Right ventricle myocardium superior (tissue), 1 donor: ENCODE measurements at regions not wholly inside any gene's neighbourhood (a gene's known extent, or its start where the extent isn't known, plus 50 kb on each side); places are given as distances from the start of the nearest gene placed in this dataset.

Source experiments
- ATAC-seq: fragments of 200-7000 bp; cut with Tn5 transposase; one replicate; pipeline ENCODE4 v1.9.1; 2020; ENCODE audit warnings: mild to moderate bottlenecking; ENCODE audit not compliant: poor library complexity
- DNase-seq: peaks from one replicate; pipeline ENCODE4 v3.0.0-alpha.2; 2020
- intact Hi-C: fragments of 100-400 bp; cut with DNase I; formaldehyde crosslinking; loops from one replicate; pipeline ENCODE4 v1.11.2; 2022
- donor health status: DM: no; HTN: yes; CAD: no; lungs with severe emphysema.

GRCh38 chr2:166609183-166609959 is 115.3 kb upstream of the SCN7A start:
- DNase-seq, result no peak
- intact Hi-C loops, result no loop called here
- ATAC-seq, result no peak

GRCh38 chr2:166607880-166608279 is 113.8 kb upstream of the SCN7A start:
- DNase-seq (no peak), ATAC-seq (no peak)
- intact Hi-C loops, result no loop called here

- no peak for DNase-seq
- intact Hi-C loops, result no loop called here
- no peak for ATAC-seq
These were observed 99.4 kb upstream of the SCN7A start for GRCh38 chr2:166593403-166593802.

GRCh38 chr2:166592750-166593149 is 98.7 kb upstream of the SCN7A start:
- intact Hi-C loops, result no loop called here
- ATAC-seq (no peak), DNase-seq (no peak)

- intact Hi-C loops, result no loop called here
- DNase-seq (no peak), ATAC-seq (no peak)
These were observed 97.2 kb upstream of the SCN7A start for GRCh38 chr2:166591226-166591625.

GRCh38 chr2:166573391-166573790 is 79.3 kb upstream of the SCN7A start:
- intact Hi-C loops, result no loop called here
- no peak for ATAC-seq
- DNase-seq, result no peak

- intact Hi-C loops, result no loop called here
- DNase-seq (no peak), ATAC-seq (no peak)
These were observed 78.9 kb upstream of the SCN7A start for GRCh38 chr2:166572937-166573336.

GRCh38 chr2:166568409-166568808 is 74.4 kb upstream of the SCN7A start:
- intact Hi-C loops, result no loop called here
- ATAC-seq, result no peak

GRCh38 chr2:166565501-166565900 is 71.5 kb upstream of the SCN7A start:
- intact Hi-C loops, result no loop called here
- ATAC-seq (no peak), DNase-seq (no peak)

More at GRCh38 chr2:166568409-166568808, 74.4 kb upstream of the SCN7A start:
- no peak for DNase-seq

GRCh38 chr2:166563894-166564293 is 69.8 kb upstream of the SCN7A start:
- ATAC-seq (no peak), DNase-seq (no peak)
- intact Hi-C loops, result no loop called here

GRCh38 chr2:166560022-166560421 is 66.0 kb upstream of the SCN7A start:
- DNase-seq (no peak), ATAC-seq (no peak)
- intact Hi-C loops, result no loop called here

- no peak for ATAC-seq
- intact Hi-C loops, result no loop called here
- DNase-seq, result no peak
These were observed 56.9 kb upstream of the SCN7A start for GRCh38 chr2:166550923-166551322.

GRCh38 chr2:166545473-166545872 is 51.4 kb upstream of the SCN7A start:
- intact Hi-C loops, result no loop called here
- ATAC-seq, result no peak
- no peak for DNase-seq
